HG03066 (cell line): ENCODE measurements at regions not wholly inside any gene's neighbourhood (a gene's known extent, or its start where the extent isn't known, plus 50 kb on each side); places are given as distances from the start of the nearest gene placed in this dataset.

ENCODE experiments used
- ATAC-seq: cut with Tn5 transposase; IDR thresholded peaks from one replicate; pipeline ENCODE4 v1.9.1; 2021; ENCODE audit warnings: low read depth; ENCODE audit not compliant: unreplicated experiment

DNA sequence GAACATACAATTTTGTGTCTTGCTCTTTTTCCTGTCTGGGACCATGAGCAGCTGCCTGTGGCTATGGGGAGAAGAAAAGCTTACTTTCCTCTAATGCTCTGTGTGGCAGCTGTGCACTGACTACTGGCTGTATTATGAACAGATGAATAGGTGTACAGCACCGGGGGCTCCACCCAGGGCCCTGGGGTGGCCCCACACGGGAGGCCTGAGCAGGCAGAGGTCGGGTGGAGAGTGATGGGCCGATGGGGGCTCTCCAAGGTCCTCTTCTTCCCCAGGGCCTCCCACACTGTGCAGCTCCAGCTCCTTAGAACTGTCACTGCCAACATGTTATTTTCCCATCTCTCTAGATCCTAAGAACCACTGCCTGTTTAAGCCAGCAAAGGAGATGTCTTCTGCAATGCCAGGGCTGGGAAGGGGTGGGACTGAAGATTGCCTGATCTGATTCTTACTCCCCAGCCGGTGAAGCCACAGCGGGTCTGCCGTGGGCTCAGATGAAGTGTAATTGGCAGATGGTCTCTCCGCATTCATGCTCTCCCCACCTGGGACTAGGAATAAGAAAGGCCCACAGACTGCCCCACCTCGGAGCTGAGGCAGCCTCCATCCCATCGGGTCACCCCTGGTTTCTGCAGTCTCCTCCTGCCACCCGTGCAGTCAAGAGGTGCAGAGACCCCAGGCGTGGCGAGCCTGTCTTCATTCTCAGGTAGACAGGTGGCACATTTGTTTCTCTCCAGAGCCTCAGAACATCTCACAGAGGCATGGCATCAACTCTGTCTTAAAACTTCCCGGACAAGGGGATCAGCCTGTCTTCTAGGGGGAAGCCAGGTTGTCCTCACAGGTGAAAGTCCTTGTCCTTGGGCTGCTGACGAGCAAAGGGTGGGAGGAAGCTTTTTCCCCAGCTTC is 186.5 kb upstream of the GALNT2 start:
- no peak for ATAC-seq

DNA sequence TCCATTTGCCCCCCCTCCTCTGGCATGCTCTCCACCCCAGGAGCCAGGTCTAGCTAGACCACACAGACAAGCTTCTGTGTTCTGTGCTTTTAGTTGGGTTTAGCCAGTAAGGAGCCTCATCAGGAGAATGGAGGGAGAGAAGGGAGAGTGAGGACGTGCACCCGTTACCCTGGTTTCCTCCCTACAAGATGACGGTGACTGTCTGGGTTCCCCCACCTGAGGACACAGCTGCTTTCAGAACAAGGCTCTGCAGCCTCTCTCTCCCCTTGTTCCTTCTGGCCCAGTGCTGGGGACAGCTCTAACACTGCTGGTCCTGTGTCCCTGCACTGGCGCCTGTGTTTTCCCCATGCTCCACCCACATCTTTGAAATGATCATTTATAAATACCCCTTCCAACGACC is 184.4 kb upstream of the GALNT2 start:
- no peak for ATAC-seq

DNA sequence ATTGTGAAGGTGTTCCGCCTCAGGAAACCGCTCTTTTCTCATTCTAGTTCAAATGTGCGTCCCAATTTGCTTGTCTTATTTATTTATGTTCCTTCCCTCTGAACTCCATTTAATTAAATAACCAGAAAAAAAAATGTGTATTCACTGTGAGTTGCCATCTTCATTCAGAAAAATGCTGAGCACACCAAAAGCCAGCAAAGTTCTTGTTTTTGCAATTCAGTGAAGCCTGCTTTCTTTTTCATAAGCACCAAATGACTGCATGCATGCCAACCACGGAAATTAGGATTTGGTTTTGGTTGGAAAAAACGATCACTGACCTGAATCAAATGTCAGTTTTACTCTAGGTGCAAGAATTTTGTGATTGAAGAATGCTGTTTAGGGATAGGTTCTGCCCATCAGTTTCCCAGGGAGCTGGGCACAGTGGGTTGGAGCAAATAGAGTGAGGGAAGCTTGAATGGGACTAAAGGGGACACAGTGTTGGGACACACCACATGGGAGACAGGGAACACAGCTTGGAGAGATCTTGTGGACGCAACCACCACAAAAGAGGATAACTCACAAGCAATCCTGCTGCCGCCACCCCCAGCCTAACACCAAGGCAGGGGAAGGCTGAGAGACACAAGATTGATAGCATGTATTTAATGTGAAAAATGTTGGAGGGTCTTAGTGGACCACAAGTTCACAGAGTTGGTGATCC is 183.4 kb upstream of the GALNT2 start:
- no peak for ATAC-seq

DNA sequence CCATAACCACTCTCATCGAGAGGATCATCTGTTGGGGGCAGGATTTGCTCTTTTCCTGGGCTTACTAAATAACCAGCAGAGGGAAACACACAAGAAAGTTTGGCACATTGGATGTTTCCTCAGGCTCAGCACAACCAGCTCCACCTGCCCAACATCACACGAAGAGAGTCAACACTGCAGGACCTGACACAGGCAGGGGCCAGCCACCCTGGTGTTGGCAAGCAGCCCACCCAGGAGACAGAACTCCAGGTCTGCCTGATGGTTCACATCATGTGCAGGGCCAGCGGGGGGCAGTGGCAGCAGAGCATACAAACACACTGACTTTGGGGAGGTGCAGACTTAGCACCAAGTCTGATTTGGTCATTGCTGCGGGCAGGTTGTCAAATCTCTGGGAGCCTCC is 182.3 kb upstream of the GALNT2 start:
- no peak for ATAC-seq

DNA sequence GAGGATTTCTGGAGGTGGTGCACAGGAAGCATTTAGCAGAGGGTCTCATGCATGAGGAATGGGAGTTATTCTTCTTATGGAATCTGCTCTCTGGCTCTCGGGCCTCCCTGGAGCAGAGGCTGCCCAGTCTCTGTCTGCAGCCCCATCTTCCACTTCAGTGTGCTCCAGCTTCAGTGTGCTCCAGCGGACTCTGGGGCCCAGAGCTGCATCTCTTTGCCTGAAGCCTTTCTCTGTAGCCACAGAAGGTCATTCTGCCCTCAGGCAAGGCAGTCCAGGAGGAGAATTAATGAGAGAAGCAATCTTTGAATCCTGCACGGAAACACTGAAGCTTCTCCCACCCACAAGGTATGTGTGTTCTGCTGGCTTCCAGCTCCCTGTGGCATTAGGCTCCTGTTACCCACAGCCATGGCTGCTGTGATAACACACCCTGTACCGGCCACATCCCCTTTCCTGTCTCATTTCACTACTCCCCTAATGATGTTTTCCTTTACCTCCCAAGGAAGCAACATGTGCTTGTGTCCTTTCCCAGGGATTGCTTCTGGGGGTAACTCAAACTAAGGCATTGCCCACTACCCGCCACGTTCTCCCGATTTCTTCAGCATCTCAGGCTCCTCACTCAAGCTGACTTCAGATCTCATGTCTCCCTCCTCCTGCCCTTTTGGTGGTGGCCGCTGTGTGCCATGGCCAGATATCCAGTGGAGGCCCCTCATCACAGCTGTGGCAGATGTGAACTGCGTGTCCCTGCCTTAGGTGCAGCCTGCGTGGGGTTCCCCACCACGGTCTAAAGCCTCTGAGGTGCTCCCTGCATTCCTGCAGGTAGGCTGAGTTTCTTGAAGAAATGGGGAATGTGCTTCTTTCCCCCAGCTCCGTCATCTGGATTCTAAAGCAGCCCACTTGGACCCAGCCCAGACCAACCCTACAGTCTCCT is 181.2 kb upstream of the GALNT2 start:
- no peak for ATAC-seq

DNA sequence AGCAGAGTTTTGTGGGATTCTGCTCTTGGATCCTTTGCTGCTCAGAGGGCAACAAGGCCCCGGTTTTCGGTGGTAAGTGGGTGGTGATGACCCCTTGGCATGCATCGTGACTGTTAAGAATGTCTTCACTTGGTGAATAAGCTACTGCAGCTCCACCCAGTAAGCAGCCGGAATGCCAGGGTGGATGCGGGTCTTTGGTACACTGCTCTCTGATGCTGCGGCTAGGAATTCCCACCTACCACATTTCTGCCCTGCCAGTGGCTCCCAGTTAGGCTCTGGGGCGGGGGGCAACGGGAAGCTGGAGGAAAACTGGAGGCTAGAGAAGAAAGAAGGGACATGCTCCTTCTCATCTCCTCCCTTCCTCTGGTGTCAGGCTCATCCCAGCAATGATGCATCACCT is 180.4 kb upstream of the GALNT2 start:
- no peak for ATAC-seq

DNA sequence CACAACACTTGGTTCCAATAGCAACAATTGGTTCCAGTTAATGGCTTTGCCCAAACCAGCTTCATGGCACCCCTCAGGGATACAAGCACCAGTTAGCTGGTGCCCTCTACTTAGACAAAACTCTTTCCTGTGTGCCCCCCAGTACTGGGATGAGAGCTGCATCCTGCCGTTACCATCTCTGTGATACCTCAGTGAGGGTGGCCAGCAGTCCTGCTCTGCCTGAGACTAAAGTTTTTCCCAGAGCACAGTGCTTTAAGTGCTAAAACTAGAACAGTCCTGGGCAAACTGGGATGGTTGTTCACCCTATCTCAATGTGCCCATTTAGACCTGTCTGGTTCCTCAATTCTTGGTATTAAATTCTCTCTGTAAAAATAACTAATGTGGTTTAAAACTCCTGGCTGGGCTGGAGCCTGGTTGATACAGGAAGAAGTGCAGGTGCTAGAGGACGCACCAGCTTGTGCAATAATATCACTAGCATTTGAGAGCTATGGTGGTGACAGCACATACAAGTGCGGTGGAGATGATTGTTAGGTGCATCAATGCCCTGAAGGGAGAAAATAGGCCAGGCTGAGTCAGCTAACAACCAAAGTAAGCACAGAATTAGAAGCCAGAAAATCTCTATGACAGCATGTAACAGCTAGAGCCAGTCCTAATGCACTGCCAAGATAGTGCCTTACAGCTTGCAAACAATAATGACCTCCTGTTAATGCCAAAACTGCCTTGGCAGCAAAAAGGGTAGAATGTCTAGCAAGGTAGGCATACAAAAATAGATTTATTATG is 179.8 kb upstream of the GALNT2 start:
- ATAC-seq, result no peak

DNA sequence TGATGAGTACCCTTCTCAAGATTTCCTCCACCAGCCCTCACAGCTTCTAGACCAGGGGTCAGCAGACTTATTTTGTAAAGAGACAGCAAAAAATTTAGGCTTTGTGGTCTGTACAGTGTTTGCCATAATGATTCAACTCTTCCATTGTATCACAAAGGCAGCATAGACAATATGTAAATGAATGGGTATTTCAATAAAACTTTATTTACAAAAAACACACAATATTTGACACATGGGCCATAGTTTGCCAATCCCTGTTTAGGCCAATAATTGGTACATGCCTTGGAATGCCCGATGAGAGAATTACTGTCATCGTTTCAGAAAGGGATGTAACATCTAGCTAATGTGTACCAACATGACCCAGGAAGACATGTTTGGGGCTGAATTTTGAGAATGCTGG is 178.9 kb upstream of the GALNT2 start:
- no peak for ATAC-seq

DNA sequence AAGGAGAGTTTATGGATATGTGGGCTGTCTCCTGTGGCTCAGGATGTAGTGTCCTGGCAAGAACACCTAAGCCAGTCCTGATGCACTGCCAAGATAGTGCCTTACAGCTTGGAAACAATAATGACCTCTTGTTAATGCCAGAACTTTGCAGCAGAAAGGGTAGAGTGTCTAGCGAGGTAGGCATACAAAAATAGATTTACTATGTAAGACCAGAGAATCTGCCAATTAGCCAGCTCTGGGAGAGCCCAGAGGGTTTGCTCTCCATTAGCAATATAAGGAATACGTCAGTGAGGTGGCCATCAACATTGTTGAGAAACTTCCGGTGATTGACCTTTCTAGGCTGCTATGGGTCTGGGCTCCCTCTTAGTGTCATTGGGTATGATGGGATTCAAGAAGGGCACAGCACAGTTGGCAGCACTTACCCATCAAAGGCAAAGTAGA is 178.5 kb upstream of the GALNT2 start:
- no peak for ATAC-seq

DNA sequence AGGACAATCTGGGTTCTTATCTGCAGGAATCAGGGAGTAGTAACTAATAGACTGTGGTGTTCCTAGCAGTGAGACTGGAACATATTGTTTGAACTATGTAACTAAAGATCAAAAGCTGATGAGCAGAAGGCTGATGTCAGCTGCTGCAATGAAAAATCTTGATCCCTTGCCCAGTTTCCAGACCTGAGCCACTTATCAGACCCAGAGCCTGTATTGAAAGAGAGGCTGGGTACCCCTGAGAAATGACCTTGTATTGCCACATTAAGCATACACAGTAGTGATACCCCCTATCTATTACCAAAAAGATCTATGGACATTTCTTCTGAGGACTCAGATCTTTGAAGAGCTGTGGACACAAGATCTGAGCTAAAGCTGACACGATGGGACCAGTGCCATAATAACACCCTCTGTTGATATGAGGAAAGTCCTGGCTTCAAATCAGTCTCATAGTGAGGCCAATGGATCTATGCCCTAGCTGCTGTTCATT is 178.0 kb upstream of the GALNT2 start:
- ATAC-seq, result no peak

DNA sequence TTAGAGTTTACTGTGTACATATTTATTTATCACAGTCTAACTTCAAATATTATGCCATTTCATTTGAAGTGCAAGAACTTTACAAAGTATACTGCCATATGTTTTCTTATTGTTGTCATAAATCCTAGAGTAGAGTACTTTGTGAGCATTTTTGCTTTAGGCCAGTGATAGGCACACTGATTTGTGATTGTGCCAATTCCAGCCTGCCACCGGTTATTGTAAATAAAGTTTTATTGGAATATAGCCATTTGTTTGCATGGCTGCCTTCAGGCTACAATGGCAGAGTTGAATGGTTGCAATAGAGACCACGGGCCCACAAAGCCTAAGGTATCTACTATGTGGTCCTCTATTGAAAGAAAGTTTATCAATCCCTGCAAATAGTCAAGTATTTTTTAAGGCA is 175.8 kb upstream of the GALNT2 start:
- ATAC-seq, result no peak

DNA sequence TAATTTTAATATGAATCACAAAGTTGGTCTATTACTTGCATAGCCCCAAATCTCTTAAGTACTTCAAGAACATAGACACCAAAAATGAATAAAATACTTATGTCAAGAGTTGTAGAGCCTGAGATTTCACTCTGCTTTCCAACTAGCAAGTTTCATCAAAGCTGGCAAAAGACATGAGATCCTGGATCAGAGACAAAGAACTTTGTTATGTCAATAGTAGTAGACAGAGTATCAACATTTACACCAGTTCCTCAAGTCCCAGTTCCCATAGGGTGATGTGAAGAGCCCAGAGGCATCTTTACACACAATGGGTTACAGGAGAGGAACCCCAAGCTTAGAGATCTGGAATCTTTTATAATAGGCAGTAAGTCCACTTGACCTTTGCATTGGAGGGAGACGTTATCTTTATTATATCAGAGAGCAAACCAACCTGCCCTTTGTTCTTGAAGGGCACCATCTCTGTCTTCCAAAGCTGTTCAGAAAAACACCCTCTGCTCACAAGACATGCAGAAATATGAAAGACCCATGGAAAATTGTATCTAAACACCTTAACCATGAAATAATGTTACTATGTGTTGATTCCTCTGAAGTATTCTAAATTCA is 174.4 kb upstream of the GALNT2 start:
- ATAC-seq, result no peak

DNA sequence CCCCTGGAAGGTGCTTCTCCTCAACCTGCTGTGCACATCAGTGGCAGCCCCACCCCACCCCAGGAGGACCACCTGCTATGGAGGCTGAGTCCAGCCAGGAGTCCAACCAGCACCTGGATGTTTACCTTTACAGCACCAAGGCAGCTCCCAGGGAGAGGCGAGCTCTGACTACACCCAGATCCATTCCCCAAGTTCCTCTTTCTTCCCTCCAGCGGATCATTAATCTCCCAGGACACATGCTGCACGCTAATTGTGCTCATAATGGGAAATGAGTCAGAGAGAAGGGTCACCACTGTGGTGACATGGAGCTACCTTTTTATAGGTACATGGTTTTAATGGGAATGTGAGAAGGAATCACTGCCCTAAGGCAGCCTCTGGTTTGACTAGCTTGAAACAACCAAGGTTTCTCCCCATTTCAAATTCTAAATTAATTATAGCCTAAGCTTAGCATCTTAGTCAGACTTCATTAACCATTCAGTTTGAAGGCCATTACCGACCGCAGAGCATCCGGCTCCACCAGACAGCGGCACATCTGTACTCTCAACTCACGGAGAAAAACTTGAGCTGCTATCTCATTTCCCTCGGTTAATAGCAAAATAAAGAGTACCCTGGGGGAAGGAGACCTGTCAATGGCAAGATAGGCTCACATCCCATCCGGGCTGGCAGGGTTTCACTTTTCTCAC is 173.1 kb upstream of the GALNT2 start:
- no peak for ATAC-seq

DNA sequence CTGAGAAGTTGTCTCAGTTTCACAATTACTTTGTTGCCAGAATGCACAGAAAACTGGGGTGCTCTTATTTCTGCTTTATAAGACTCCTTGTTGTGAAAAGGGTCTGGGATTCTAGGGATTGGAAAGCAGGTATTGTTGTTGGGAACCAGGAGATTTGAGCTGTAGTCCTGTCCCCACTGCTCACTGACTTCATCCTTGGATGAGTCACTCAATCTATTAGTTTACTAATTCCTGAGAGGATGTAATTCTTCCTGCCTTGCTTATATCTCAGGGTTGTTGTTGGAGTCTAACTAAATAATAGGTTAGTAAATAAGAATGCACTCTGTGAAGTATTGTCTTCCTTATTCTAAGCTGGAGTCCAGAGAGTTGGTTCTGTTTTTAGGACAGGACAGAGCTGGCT is 172.5 kb upstream of the GALNT2 start:
- no peak for ATAC-seq

DNA sequence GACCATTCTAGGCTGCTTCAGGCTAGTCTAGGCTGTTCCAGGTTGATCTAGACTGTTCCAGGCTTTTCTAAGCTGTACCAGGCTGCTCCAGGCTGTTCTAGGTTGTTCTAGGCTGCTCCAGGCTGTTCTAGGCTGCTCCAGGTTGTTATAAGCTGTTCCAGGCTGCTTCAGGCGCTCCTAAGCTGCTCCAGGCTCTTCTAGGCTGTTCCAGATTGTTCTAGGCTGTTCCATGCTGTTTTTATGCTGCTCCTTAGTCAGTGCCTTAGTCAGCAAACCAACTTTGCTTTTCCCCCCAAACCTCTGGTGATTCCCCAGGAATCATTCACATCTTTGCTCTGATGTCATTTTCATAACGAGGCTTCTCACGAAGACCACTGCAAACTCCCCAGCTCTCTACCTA is 171.4 kb upstream of the GALNT2 start:
- no peak for ATAC-seq

DNA sequence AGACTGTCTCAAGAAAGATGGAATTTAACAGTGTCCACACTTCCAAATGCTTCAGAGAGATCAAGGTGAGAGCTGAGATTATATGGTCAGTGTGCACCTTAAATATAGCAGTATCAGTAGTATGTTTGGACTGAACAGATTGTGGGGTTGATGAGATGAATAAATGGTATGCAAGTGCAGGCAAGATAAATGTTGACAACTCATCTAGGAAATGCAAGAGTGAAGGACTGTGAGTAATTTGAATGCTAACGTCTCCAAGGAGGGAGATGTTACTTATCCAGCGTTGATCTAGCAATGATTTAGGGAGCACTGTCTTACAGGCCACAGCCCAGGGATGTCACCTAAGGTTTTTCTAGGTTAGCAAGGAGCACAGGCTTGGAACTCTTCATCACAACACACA is 170.7 kb upstream of the GALNT2 start:
- ATAC-seq, result no peak

DNA sequence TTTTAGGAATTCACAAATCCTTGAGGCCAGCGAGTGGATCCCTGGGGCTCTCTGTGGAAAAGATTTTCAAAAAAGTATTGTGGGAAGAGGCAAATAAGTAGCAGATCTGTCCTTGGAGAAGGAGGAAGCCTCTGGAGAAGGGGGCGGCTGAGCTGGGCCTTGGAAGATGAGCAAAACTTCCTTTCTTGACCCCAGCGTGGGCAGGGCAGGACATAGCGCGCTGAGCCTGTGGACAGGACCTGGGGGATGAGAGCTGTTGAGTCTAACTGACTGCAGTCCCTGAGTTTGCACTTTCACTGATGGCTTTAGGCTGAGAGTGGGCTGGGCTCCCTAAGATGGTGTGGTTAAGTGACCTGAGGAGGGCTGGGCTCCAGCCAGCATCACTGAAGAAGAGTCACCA is 170.2 kb upstream of the GALNT2 start:
- no peak for ATAC-seq

DNA sequence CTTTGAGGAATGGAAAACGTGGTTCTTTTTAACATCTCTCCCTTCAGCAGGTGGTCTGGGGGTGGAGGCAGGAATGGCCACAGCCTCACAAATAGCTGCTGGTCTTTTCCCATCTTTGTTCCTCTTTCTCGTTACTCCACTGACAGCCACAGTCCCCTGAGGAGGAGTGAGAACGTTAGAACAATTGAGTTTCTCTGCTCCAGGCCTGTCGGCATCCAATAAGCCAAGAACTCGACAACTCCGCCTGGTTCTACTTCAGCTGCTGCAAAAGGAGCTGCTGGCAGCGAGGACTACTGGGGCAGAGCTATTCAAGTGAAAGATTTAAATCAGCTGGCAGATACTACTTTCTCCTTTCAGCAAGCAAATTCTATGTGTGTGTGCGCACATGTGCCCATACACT is 169.5 kb upstream of the GALNT2 start:
- ATAC-seq, result no peak

DNA sequence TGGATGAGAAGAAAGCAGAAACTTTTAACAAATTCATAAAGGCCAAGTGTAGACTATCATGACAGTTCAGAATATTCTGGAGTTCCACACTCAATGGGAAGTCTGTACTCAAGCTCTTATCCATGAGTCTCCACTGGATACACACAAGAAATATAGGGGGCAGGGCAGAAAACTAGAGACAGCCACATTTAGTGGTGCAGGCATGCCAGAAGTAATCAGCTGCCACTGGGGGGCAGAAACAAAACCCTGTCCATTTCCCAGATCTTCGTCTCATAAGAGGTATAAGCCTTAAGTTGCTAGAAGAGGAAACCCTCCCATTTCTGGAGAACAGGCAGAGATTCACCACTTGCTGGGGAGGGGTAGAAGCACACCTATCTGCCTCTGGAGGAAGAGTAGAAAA is 166.8 kb upstream of the GALNT2 start:
- ATAC-seq, result no peak
